ENCODE measurements at regions not wholly inside any gene's neighbourhood (a gene's known extent, or its start where the extent isn't known, plus 50 kb on each side); places are given as distances from the start of the nearest gene placed in this dataset.

DNA sequence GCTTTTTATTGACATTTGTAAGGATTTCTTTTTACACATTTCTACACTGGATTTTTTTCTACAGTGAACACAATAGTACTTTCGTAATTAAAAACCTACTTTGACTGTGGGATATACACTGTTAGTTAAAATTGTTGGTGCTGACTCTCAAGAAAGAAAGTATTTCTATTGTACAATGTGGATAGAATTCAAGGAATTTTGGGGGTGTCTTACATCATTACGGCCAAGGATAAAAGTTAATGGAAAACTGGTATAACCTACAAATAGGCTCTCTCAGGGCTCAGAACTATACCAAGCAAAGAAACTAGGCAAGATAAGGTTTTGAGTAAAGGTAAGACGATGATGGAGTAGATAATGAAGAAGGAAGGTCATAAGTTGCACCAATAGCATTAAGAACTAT lies 198.4 kb upstream of the PARD3B start:
- DNase-seq (ENCODE audit: low spot score in 2 of 2), result no peak
- intact Hi-C loops (cut with DNase I; ENCODE audit: low total_unique reads), result no loop called here
- WGBS, 2 donors, result 92 to 93% methylated on average over 3 of the region's 3 CpGs
- H3K4me3 ChIP-seq (ENCODE audit: low read depth, poor library complexity, severe bottlenecking), result no peak overlapping the region
- TF ChIP-seq, protein P1, sequence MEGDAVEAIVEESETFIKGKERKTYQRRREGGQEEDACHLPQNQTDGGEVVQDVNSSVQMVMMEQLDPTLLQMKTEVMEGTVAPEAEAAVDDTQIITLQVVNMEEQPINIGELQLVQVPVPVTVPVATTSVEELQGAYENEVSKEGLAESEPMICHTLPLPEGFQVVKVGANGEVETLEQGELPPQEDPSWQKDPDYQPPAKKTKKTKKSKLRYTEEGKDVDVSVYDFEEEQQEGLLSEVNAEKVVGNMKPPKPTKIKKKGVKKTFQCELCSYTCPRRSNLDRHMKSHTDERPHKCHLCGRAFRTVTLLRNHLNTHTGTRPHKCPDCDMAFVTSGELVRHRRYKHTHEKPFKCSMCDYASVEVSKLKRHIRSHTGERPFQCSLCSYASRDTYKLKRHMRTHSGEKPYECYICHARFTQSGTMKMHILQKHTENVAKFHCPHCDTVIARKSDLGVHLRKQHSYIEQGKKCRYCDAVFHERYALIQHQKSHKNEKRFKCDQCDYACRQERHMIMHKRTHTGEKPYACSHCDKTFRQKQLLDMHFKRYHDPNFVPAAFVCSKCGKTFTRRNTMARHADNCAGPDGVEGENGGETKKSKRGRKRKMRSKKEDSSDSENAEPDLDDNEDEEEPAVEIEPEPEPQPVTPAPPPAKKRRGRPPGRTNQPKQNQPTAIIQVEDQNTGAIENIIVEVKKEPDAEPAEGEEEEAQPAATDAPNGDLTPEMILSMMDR (IDR thresholded peaks at IDR 0.05), result no peak
- no peak for TF ChIP-seq POLR2A (IDR thresholded peaks at IDR 0.05)

DNA sequence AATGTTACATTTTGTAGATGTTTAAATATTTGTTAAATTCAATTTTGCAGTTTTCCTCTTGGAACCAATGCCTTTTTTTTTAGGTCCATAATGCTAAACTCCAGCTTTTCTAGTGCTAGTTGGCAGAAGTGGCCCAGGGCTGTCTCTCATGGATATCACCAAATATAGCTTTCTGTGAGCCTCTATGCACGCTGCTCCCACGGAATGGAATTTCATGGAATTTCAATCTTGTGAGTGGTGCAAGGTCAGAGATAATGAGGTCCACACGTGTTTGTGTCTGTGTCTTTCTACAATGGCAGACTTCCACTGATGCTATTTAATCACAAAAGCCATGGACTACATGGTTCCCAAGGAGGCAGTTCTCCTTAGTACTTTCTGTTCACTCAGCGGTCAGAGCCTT lies 191.5 kb upstream of the PARD3B start:
- no peak overlapping the region for H3K4me3 ChIP-seq (ENCODE audit: low read depth, poor library complexity, severe bottlenecking)
- TF ChIP-seq, protein P1 (IDR thresholded peaks at IDR 0.05), result no peak
- TF ChIP-seq POLR2A (IDR thresholded peaks at IDR 0.05), result no peak
- intact Hi-C loops (cut with DNase I; ENCODE audit: low total_unique reads), result no loop called here
- WGBS, 2 donors, result 59 to 74% methylated on average over 4 of the region's 4 CpGs
- DNase-seq (ENCODE audit: low spot score in 2 of 2), result no peak

DNA sequence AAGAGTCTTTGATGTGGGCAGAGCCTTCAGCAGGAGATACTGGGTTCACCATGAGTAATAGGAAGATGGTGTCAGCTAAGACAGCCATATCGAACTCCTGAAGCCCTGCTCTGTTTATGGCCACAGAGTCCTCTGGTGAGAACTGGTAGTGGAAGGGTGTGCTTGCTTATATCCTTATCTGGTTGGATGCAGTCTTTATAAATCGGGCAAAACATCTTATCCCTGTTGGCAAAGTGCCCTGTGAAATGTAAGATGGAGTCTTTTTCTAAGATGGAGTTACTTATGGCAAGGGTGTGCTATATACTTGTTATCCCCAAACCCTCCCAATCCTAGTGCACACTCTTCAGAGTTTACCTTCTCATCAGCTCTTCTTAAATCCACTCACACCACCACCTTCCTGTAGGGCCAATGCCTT lies 190.8 kb upstream of the PARD3B start:
- WGBS, 2 donors, result 87 to 92% methylated on average over 2 of the region's 2 CpGs
- no peak for TF ChIP-seq POLR2A (IDR thresholded peaks at IDR 0.05)
- TF ChIP-seq, protein P1 (IDR thresholded peaks at IDR 0.05), result no peak
- no peak for DNase-seq (ENCODE audit: low spot score in 2 of 2)
- intact Hi-C loops (cut with DNase I; ENCODE audit: low total_unique reads), result no loop called here
- H3K4me3 ChIP-seq (ENCODE audit: low read depth, poor library complexity, severe bottlenecking), result no peak overlapping the region

DNA sequence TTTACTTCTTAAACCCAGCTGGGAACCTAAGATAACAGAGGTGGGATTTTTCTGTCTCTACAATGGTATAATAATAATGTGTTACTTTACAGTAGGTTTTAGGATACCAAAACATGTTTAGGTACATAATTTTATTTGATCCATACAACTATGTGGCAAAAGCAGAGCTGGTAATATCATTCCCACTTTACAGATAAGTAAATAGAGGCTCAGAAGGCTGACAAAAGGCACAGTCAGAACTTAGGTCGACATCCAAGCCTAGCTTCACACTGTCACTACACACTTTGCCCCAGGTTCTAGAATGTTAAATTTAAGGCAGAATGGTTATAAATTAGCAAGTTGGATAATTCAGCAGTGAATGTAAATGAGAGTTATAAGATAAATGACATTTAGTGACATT lies 189.6 kb upstream of the PARD3B start:
- no peak for TF ChIP-seq POLR2A (IDR thresholded peaks at IDR 0.05)
- TF ChIP-seq, protein P1 (IDR thresholded peaks at IDR 0.05), result no peak
- 78 to 81% methylated on average over 1 of the region's 1 CpG for WGBS, 2 donors
- no peak for DNase-seq (ENCODE audit: low spot score in 2 of 2)
- intact Hi-C loops (cut with DNase I; ENCODE audit: low total_unique reads), result no loop called here
- no peak overlapping the region for H3K4me3 ChIP-seq (ENCODE audit: low read depth, poor library complexity, severe bottlenecking)

DNA sequence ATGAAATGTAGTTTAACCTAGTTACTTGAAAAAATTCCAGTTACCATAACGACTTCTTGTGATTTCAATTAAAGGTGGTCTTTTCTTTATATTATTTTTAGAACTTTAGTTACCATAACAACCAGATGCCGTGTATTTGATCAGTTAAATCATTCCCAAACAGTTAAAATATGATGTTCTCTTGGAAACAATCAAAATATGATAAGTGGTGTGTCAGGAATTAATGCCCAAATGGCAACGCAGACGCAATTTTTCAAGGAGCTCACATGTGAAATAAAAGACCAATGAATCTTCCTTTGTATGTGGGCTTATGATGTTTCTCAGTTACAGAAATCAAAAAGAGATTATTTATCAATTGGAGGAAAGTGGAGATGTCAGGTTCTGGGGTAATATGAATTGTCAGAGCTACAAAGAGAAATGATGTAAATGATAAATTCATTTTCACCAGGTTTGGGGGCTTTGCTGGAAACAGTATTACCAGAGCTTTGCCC lies 189.1 kb upstream of the PARD3B start:
- H3K4me3 ChIP-seq (ENCODE audit: low read depth, poor library complexity, severe bottlenecking), result no peak overlapping the region
- intact Hi-C loops (cut with DNase I; ENCODE audit: low total_unique reads), result no loop called here
- TF ChIP-seq, protein P1 (IDR thresholded peaks at IDR 0.05), result no peak
- no peak for TF ChIP-seq POLR2A (IDR thresholded peaks at IDR 0.05)
- WGBS, 2 donors, result 77% methylated on average over 4 of the region's 4 CpGs
- DNase-seq (ENCODE audit: low spot score in 2 of 2), result no peak

DNA sequence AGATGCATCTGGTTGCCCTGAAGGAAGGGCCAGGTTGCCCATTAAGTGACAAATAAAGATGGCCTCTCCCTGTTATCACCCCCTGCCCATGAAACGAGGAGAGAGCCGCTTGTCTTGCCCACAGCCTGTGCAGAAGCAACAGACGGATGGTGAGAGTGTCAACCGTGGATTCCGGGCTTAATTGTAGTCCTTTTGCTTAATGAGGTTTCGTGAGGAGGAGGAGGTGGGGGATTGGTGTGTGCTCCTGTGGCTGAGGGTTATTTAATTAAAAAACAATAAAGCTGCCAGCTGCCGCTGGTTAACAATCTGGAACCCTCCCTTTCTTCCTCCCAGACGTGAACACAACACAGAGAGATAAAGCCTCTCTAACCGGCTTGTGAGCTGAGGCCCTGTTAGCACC lies 188.0 kb upstream of the PARD3B start:
- intact Hi-C loops (cut with DNase I; ENCODE audit: low total_unique reads), result no loop called here
- WGBS, 2 donors, result 87 to 93% methylated on average over 9 of the region's 9 CpGs
- no peak overlapping the region for H3K4me3 ChIP-seq (ENCODE audit: low read depth, poor library complexity, severe bottlenecking)
- no peak for TF ChIP-seq POLR2A (IDR thresholded peaks at IDR 0.05)
- TF ChIP-seq, protein P1 (IDR thresholded peaks at IDR 0.05), result no peak
- no peak for DNase-seq (ENCODE audit: low spot score in 2 of 2)

All from lower leg skin (tissue), 4 donors.